GM13976 (cell line): ENCODE measurements at regions not wholly inside any gene's neighbourhood (a gene's known extent, or its start where the extent isn't known, plus 50 kb on each side); places are given as distances from the start of the nearest gene placed in this dataset.

ENCODE experiments used
- DNase-seq: peaks from one replicate; pipeline ENCODE4 v3.0.0; 2012; ENCODE audit warnings: low spot score
- CTCF ChIP-seq: IDR thresholded peaks from 2 replicates; pipeline ENCODE4 v1.5.1; 2012; ENCODE audit warnings: borderline replicate concordance, mild to moderate bottlenecking; ENCODE audit not compliant: insufficient read depth; ENCODE audit errors: extremely low read depth, missing control alignments, control extremely low read depth
- in situ Hi-C: fragments of 300-500 bp; cut with MboI; formaldehyde crosslinking; loops from one replicate; pipeline ENCODE4 v1.12.0; 2022; ENCODE audit warnings: low sequenced_read_pairs, mixed read lengths, inconsistent platforms; ENCODE audit not compliant: unreplicated experiment

DNA sequence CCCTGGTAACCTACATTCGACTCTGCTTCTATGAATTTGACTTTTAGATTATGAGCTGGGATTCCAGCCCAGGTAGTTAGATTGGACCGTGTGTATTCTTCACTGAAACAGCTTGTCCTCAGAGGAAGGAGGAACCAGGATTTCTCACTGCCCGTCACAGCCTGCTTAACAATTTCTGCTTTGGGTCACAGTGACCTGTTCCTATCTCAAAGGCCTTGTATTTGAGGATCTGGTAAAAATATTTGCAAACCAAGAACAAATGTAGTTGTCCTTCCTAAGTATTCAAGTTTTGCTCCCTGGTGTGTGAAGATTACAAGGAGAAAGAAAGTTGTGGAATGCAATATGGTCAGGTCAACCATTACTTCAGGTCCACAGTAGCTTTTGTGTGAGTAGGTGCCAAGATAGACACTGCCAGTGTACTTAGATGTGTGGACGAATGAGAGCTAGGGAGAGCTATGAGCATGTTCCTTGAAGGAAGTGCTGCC, 55.1 kb downstream of the KIF4B start:
- in situ Hi-C loops = no loop called here
- no peak for TF ChIP-seq CTCF
- DNase-seq = no peak

- TF ChIP-seq CTCF = no peak
- in situ Hi-C loops = no loop called here
- no peak for DNase-seq
Observed at GRCh38 chr5:155069961-155070360, 56.4 kb downstream of the KIF4B start.

- no peak for TF ChIP-seq CTCF
- DNase-seq = no peak
- in situ Hi-C loops = no loop called here
Observed at GRCh38 chr5:155070781-155071180, 57.2 kb downstream of the KIF4B start.

GRCh38 chr5:155076379-155076778, 62.8 kb downstream of the KIF4B start:
- DNase-seq = no peak
- TF ChIP-seq CTCF = no peak
- in situ Hi-C loops = no loop called here

DNA sequence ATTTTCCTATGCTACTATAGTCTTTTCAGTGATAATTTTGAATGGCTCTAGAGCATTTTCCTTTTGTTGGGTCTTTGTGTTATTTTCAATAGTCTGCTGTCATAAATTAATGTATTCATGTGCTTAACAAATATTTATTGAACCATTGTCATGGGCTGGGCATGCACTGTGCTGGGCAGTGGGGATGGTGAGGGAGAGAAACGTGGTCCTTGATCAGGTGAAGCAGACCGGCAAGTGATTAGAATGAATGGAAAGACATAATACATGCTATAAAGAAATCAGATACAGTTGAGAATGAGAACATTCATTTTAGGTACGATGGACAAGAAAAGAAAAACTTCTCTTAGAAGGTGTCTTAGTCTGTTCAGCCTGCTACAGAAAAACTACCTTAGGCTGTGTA, 66.1 kb downstream of the KIF4B start:
- no peak for DNase-seq
- in situ Hi-C loops = no loop called here
- no peak for TF ChIP-seq CTCF

GRCh38 chr5:155080721-155081120, 67.2 kb downstream of the KIF4B start:
- in situ Hi-C loops = no loop called here
- DNase-seq = no peak
- no peak for TF ChIP-seq CTCF

DNA sequence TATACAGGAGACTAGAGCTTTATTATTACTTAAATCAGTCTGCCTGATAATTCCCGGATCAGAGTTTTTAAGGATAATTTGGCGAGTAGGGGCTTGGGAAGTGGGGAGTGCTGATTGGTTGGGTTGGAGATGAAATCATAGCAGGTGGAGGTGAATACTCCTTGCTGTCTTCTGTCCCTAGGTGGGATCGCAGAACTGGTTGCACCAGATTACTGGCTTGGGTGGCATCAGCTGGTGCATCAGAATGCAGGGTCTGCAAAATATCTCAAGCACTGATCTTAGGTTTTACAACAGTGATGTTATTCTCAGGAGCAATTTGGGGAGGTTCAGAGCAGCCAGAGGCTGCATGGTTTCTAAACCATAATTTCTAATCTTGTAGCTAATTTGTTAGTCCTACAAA, 68.1 kb downstream of the KIF4B start:
- DNase-seq = no peak
- no peak for TF ChIP-seq CTCF
- in situ Hi-C loops = no loop called here
